HG03175 (cell line): ENCODE measurements at regions not wholly inside any gene's neighbourhood (a gene's known extent, or its start where the extent isn't known, plus 50 kb on each side); places are given as distances from the start of the nearest gene placed in this dataset.
A peak's percentile ranks its signal among the peaks of the same experiment; 100 is the strongest.

Source experiments
- ATAC-seq: cut with Tn5 transposase; IDR thresholded peaks from one replicate; pipeline ENCODE4 v1.9.1; 2021; ENCODE audit warnings: mild to moderate bottlenecking, moderate library complexity; ENCODE audit not compliant: unreplicated experiment

DNA sequence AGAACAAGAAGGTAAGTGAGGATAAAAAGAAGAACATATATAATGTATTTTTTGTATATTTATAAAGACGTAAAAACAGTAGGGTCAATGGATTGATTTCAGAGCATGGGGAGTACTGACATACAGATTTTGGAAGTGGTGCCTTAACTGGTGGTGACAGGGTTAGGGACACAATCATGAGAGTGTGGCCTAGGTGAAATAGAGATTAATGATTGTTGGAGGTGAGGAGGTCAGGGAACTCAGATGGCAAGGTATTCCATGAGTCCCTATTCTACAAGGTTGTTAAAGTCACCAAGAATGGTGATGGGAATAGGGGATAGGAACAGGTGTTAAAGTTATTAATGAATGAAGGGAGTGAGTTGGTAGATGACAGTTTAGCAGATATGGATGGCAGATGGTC, 210.8 kb downstream of the SEMA6A start:
- no peak for ATAC-seq

DNA sequence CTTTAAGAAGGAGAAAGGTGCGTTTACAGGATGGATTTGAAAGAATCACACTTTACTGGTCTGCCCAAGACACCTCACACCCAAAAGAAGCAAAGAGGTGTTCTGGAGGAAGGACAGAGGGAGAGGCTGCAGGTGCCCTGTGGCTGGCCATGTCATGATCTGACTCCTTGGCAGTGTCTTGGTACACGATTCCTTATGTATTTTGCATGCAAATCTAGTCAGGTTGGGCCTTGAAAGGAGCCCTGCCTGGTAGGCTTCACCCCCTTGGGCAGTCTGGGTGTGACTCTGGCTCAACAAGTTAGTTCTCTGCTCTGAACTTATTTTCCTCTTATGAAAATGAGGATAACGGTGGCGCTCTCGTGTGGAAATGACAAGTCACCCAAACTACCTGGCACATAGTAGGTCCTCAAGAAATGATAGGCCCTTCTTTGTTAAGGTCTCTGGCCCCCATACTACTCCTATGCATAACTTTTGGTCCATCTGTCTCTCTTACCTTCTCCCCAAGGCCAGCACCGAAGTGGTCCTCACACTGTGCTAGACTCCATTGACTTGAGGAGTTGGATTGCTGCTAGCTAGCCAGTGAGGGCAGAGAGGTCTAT, 212.5 kb downstream of the SEMA6A start:
- ATAC-seq, result no peak

- no peak for ATAC-seq
These were observed 213.3 kb downstream of the SEMA6A start for GRCh38 chr5:116361171-116361967.

DNA sequence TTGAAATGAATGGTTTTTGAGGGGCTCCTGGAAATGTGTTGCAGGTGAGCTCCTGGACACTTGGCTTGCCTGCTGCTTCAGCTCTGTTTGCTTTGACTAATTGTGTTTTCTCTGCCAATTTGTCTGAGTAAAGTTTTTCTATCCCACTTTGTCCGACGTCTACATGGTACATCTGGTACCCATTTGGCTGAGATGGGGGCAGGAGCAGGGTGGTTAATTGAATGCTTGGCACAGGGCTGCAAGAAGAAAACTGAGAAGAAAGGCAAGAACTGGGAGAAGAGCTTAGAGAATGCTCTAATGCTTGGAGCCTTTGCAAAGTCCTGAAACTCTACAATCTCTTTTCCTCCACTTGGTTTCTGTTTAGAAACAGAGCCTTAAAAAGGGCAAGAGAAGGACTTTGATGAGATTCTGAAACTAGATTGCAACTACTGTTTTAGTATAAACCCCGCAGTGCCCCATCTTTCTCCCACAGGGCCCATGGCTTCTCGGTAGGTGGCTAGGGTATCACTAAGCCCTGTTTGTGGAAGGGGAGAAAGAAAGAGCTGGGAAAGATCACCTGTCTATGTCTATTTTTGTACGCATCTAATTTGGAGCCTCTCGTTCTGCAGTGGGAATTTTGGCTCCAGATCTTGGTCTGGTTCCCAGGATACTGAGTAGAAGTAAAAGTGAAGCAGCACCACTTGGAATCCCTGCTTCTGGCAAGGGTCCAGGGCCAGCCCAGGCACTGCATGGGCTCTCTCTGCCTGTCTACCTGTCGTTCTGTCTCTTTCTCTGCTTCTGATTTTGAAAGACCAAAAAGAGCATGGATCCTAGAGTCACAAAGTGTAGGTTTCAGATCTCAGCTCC, 214.4 kb downstream of the SEMA6A start:
- ATAC-seq, result no peak

GRCh38 chr5:116359592-116359991, 215.0 kb downstream of the SEMA6A start:
- no peak for ATAC-seq

- peak; percentile 98 for ATAC-seq
These were observed 215.7 kb downstream of the SEMA6A start for GRCh38 chr5:116358911-116359418.

GRCh38 chr5:116358015-116358523, 216.6 kb downstream of the SEMA6A start:
- no peak for ATAC-seq

GRCh38 chr5:116355819-116356601, 218.6 kb downstream of the SEMA6A start:
- no peak for ATAC-seq

DNA sequence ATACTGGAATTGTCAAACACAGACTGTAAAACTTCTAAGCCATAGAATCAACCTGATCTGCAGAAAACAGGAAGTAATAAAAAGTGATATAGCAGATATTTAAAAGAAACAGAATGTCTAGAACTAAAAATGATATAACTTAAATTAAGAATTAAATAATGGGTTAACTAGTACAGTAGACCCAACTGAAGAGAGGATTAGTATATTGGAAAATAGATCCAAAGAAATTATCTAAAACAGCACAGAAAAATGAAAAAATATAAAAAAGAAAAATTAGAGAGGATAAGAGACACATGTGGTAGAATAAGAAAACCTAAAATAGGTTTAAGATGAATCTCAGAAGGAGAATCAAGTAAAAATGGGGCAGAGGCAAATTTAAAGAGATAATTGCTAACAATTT, 219.9 kb downstream of the SEMA6A start:
- ATAC-seq, result no peak

GRCh38 chr5:116347657-116348056, 227.0 kb downstream of the SEMA6A start:
- no peak for ATAC-seq

DNA sequence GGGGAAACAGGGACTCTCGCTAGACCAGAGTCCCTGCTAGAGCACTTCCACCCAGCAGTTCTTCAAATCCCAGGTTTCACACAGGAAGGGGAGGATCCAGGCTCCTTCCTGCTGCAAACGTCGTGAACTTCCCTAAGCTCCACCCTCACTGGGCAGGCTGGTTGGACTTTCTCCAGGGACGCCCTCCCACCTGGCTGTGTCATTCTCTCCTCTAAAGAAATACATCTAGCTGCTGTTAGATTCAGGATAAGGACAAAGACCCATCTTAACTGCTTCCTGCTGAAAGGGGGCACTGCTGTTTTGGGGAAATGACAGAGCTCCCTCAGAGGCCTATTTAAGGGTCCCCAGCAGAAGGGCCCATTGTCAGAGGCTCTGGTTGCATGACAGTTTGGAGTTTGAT, 230.7 kb downstream of the SEMA6A start:
- no peak for ATAC-seq
